ENCODE measurements at regions not wholly inside any gene's neighbourhood (a gene's known extent, or its start where the extent isn't known, plus 50 kb on each side); places are given as distances from the start of the nearest gene placed in this dataset.

- H3K4me3 ChIP-seq (ENCODE audit: low read depth, low read length): no peak overlapping the region
Measured at GRCh38 chr1:213615226-213615916, 372.4 kb upstream of the PROX1 start.

GRCh38 chr1:213617133-213617532, 370.6 kb upstream of the PROX1 start:
- Histone ChIP-seq H3K36me3 (ENCODE audit: control insufficient read depth, insufficient read depth, low read length) (no peaks in the 10 kb centered on the region), H3K9me3 (ENCODE audit: control insufficient read depth, low read length) (no peaks in the 10 kb centered on the region), H3K27ac (no peak overlapping the region), H3K27me3 (ENCODE audit: control insufficient read depth, insufficient read depth, low read length) (no peaks in the 10 kb centered on the region), H3K4me3 (ENCODE audit: low read depth, low read length) (no peak overlapping the region), H2AFZ (no peak overlapping the region), H3K4me1 (no peaks in the 10 kb centered on the region), H3K9ac (no peak overlapping the region), H3K79me2 (no peaks in the 10 kb centered on the region), H3K4me2 (ENCODE audit: low read length) (no peak overlapping the region)
- no peak for TF ChIP-seq CTCF (IDR thresholded peaks at IDR 0.05)

More at GRCh38 chr1:213615226-213615916, 372.4 kb upstream of the PROX1 start:
- no peaks in the 10 kb centered on the region for H3K9me3 ChIP-seq (ENCODE audit: control insufficient read depth, low read length)
- TF ChIP-seq CTCF (IDR thresholded peaks at IDR 0.05): no peak
- H3K4me2 ChIP-seq (ENCODE audit: low read length): no peak overlapping the region
- no peaks in the 10 kb centered on the region for H3K36me3 ChIP-seq (ENCODE audit: control insufficient read depth, insufficient read depth, low read length)
- H3K27ac ChIP-seq: no peak overlapping the region
- H3K9ac ChIP-seq: no peak overlapping the region
- no peaks in the 10 kb centered on the region for H3K27me3 ChIP-seq (ENCODE audit: control insufficient read depth, insufficient read depth, low read length)
- no peak overlapping the region for H2AFZ ChIP-seq
- no peaks in the 10 kb centered on the region for H3K79me2 ChIP-seq
- no peaks in the 10 kb centered on the region for H3K4me1 ChIP-seq

GRCh38 chr1:213618094-213618493, 369.7 kb upstream of the PROX1 start:
- Histone ChIP-seq H3K27me3 (ENCODE audit: control insufficient read depth, insufficient read depth, low read length) (no peaks in the 10 kb centered on the region), H3K36me3 (ENCODE audit: control insufficient read depth, insufficient read depth, low read length) (no peaks in the 10 kb centered on the region), H3K79me2 (no peaks in the 10 kb centered on the region), H3K27ac (no peak overlapping the region), H3K9me3 (ENCODE audit: control insufficient read depth, low read length) (no peaks in the 10 kb centered on the region), H3K4me2 (ENCODE audit: low read length) (no peak overlapping the region), H3K4me3 (ENCODE audit: low read depth, low read length) (no peak overlapping the region), H3K4me1 (no peaks in the 10 kb centered on the region), H2AFZ (no peak overlapping the region), H3K9ac (no peak overlapping the region)
- no peak for TF ChIP-seq CTCF (IDR thresholded peaks at IDR 0.05)

GRCh38 chr1:213619026-213619425, 368.7 kb upstream of the PROX1 start:
- TF ChIP-seq CTCF (IDR thresholded peaks at IDR 0.05): no peak

GRCh38 chr1:213621077-213621476, 366.7 kb upstream of the PROX1 start:
- Histone ChIP-seq H3K79me2 (no peaks in the 10 kb centered on the region), H3K27ac (no peak overlapping the region), H3K27me3 (ENCODE audit: control insufficient read depth, insufficient read depth, low read length) (no peaks in the 10 kb centered on the region), H3K36me3 (ENCODE audit: control insufficient read depth, insufficient read depth, low read length) (no peaks in the 10 kb centered on the region), H3K4me1 (no peaks in the 10 kb centered on the region), H3K4me2 (ENCODE audit: low read length) (no peak overlapping the region), H3K9ac (no peak overlapping the region), H3K4me3 (ENCODE audit: low read depth, low read length) (no peak overlapping the region), H3K9me3 (ENCODE audit: control insufficient read depth, low read length) (no peaks in the 10 kb centered on the region), H2AFZ (no peak overlapping the region)
- no peak for TF ChIP-seq CTCF (IDR thresholded peaks at IDR 0.05)

More at GRCh38 chr1:213619026-213619425, 368.7 kb upstream of the PROX1 start:
- Histone ChIP-seq H3K27ac (no peak overlapping the region), H3K9me3 (ENCODE audit: control insufficient read depth, low read length) (no peaks in the 10 kb centered on the region), H3K9ac (no peak overlapping the region), H3K4me1 (no peaks in the 10 kb centered on the region), H2AFZ (no peak overlapping the region), H3K4me2 (ENCODE audit: low read length) (no peak overlapping the region), H3K36me3 (ENCODE audit: control insufficient read depth, insufficient read depth, low read length) (no peaks in the 10 kb centered on the region), H3K79me2 (no peaks in the 10 kb centered on the region), H3K4me3 (ENCODE audit: low read depth, low read length) (no peak overlapping the region), H3K27me3 (ENCODE audit: control insufficient read depth, insufficient read depth, low read length) (no peaks in the 10 kb centered on the region)
